ENCODE measurements at regions not wholly inside any gene's neighbourhood (a gene's known extent, or its start where the extent isn't known, plus 50 kb on each side); places are given as distances from the start of the nearest gene placed in this dataset.

GRCh38 chr6:23526526-23526925, 599.5 kb upstream of the NRSN1 start:
- H3K56ac ChIP-seq (ENCODE audit: insufficient read length, low read depth, low read length), result no peak overlapping the region
- H3K4me2 ChIP-seq (ENCODE audit: insufficient read depth, insufficient read length, low read length), result no peak overlapping the region
- no peak overlapping the region for H4K8ac ChIP-seq (replicated peaks; ENCODE audit: insufficient read length, low read depth, low read length)
- H2BK120ac ChIP-seq (ENCODE audit: low read depth, low read length, poor library complexity, severe bottlenecking), result no peak overlapping the region
- no peak overlapping the region for H4K5ac ChIP-seq (ENCODE audit: insufficient read length, low read depth, low read length)
- no peak overlapping the region for H2BK5ac ChIP-seq (ENCODE audit: insufficient read length, low read length)
- H2BK15ac ChIP-seq (ENCODE audit: low read depth, low read length), result no peak overlapping the region
- H2BK20ac ChIP-seq (ENCODE audit: low read depth, low read length, poor library complexity, severe bottlenecking), result no peak overlapping the region
- Mint-ChIP-seq H3K4me1 (peaks cover 2 to 3% of the 10 kb centered on the region in 2 experiments; a peak in 3 of 4 replicates), H3K9me3 (peaks cover 3 to 4% of the 10 kb centered on the region in 2 experiments; a peak in 3 of 5 replicates), H3K27me3 (ENCODE audit: low read depth) (no peaks in the 10 kb centered on the region), H3K36me3 (ENCODE audit: insufficient read depth in 1 of 3, low read depth in 3 of 3) (peaks cover 0 to 6% (median 0%) of the 10 kb centered on the region in 3 experiments; a peak in 3 of 7 replicates), H3K4me3 (no peak overlapping the region), H3K27ac (peak overlapping the region in 1 of 3 experiments; percentile 74; a peak in 1 of 7 replicates)
- H3K9me3 ChIP-seq (ENCODE audit: control insufficient read depth, low read depth, low read length), result no peaks in the 10 kb centered on the region
- H3K27ac ChIP-seq (ENCODE audit: insufficient read length, low read depth, low read length), result no peak overlapping the region
- H2AFZ ChIP-seq (ENCODE audit: low read length), result no peak overlapping the region
- H4K20me1 ChIP-seq (ENCODE audit: control insufficient read depth, insufficient read depth, insufficient read length), result no peaks in the 10 kb centered on the region
- no peaks in the 10 kb centered on the region for H3K79me1 ChIP-seq (ENCODE audit: insufficient read depth, low read depth, low read length, poor library complexity, severe bottlenecking)
- H3T11ph ChIP-seq (ENCODE audit: low read length), result no peak overlapping the region
- H3K14ac ChIP-seq (ENCODE audit: insufficient read depth, low read length), result no peak overlapping the region
- no peak overlapping the region for H4K91ac ChIP-seq (ENCODE audit: insufficient read length, low read depth, low read length)
- DNase-seq, result no peak
- H3K27me3 ChIP-seq (ENCODE audit: insufficient read depth, low read length), result no peaks in the 10 kb centered on the region
- peaks cover 2% of the 10 kb centered on the region; the same call in 1 of the 2 replicates for H3K4me1 ChIP-seq (ENCODE audit: insufficient read depth, low read length)
- no peak overlapping the region for H2AK5ac ChIP-seq (ENCODE audit: insufficient read length, low read length)
- TF ChIP-seq, protein P1, sequence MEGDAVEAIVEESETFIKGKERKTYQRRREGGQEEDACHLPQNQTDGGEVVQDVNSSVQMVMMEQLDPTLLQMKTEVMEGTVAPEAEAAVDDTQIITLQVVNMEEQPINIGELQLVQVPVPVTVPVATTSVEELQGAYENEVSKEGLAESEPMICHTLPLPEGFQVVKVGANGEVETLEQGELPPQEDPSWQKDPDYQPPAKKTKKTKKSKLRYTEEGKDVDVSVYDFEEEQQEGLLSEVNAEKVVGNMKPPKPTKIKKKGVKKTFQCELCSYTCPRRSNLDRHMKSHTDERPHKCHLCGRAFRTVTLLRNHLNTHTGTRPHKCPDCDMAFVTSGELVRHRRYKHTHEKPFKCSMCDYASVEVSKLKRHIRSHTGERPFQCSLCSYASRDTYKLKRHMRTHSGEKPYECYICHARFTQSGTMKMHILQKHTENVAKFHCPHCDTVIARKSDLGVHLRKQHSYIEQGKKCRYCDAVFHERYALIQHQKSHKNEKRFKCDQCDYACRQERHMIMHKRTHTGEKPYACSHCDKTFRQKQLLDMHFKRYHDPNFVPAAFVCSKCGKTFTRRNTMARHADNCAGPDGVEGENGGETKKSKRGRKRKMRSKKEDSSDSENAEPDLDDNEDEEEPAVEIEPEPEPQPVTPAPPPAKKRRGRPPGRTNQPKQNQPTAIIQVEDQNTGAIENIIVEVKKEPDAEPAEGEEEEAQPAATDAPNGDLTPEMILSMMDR (conservative IDR thresholded peaks at IDR 0.05), result no peak
- H3K23ac ChIP-seq (ENCODE audit: insufficient read length, low read depth, low read length), result no peak overlapping the region
- H3K4ac ChIP-seq (ENCODE audit: low read depth, low read length), result no peak overlapping the region
- H2BK12ac ChIP-seq (ENCODE audit: insufficient read length, low read depth, low read length), result no peak overlapping the region
- no peaks in the 10 kb centered on the region for H3K79me2 ChIP-seq (ENCODE audit: insufficient read depth, low read length)
- H3K18ac ChIP-seq (ENCODE audit: insufficient read length, low read depth, low read length), result no peak overlapping the region
- no CpG with 5 or more reads among the region's 5 CpGs for WGBS (ENCODE audit: extremely low coverage, insufficient read length, low lambda C conversion rate)
- H3K9ac ChIP-seq (ENCODE audit: extremely low read depth, insufficient read length, low read length), result no peak overlapping the region
- H3K23me2 ChIP-seq (ENCODE audit: insufficient read length, low read depth, low read length, poor library complexity, severe bottlenecking), result no peaks in the 10 kb centered on the region
